Heart right ventricle (tissue), 16 donors: ENCODE measurements at regions not wholly inside any gene's neighbourhood (a gene's known extent, or its start where the extent isn't known, plus 50 kb on each side); places are given as distances from the start of the nearest gene placed in this dataset.

Experiments
- ATAC-seq, 8 donors: fragments of 200-7000 bp; cut with Tn5 transposase; one replicate each; pipeline ENCODE4 v1.9.1; 2020; ENCODE audit warnings: mild to moderate bottlenecking in 8 of 8, moderate library complexity in 8 of 8, moderate number of reproducible peaks in 1 of 8
- DNase-seq, 2 donors: peaks; one replicate each; pipeline ENCODE4 v3.0.0-alpha.2; 2020
- H3K27ac ChIP-seq, 10 donors: fragments of 200-600 bp; sonication (generic) in 2 of 10; one replicate each; pipeline versions ENCODE4 v1.5.0 to v1.8.0; 2020 to 2022; ENCODE audit warnings: mild to moderate bottlenecking in 3 of 10
- H3K27me3 ChIP-seq, 7 donors: fragments of 200-600 bp; one replicate each; pipeline ENCODE4 v1.8.0; 2021 to 2022; ENCODE audit warnings: mild to moderate bottlenecking in 2 of 7
- H3K36me3 ChIP-seq, 9 donors: fragments of 200-600 bp; sonication (generic) in 1 of 9; one replicate each; pipeline versions ENCODE4 v1.5.0 to v1.8.0; 2020 to 2022; ENCODE audit warnings: mild to moderate bottlenecking in 2 of 9
- H3K4me1 ChIP-seq, 9 donors: fragments of 200-600 bp; sonication (generic) in 1 of 9; one replicate each; pipeline versions ENCODE4 v1.5.0 to v1.8.0; 2020 to 2022; ENCODE audit warnings: mild to moderate bottlenecking in 4 of 9
- H3K4me3 ChIP-seq, 10 donors: fragments of 200-600 bp; sonication (generic) in 2 of 10; one replicate each; pipeline versions ENCODE4 v1.5.0 to v1.8.0; 2020 to 2022; ENCODE audit warnings: mild to moderate bottlenecking in 7 of 10, moderate library complexity in 2 of 10
- H3K9me3 ChIP-seq, 11 donors: fragments of 200-600 bp in 10 of 11; sonication (generic) in 2 of 11; one replicate each; pipeline versions ENCODE4 v1.5.0 to v1.8.0; 2013 to 2022; ENCODE audit warnings: mild to moderate bottlenecking in 2 of 11, control low read depth in 1 of 11, moderate library complexity in 1 of 11
- CTCF ChIP-seq, 9 donors: fragments of 200-600 bp; sonication (generic) in 2 of 9; IDR thresholded peaks; one replicate each; pipeline versions ENCODE4 v1.5.0 to v1.8.0; 2021 to 2022; ENCODE audit warnings: antibody characterized with exemption in 9 of 9, mild to moderate bottlenecking in 5 of 9, moderate library complexity in 1 of 9
- WGBS, 2 donors: extraction: QIAGEN DNeasy Blood & Tissue Kit; methylation state at CpG; one replicate each; pipeline ENCODE4 v1.1.7; 2013; ENCODE audit warnings: inconsistent platforms in 1 of 2; 5-methylcytosine and 5-hydroxymethylcytosine counted together
- intact Hi-C, 10 donors: fragments of 100-400 bp; cut with DNase I; formaldehyde crosslinking; loops; one replicate each; pipeline versions ENCODE4 v1.11.1 to v1.14.2; 2022
- donor health status: Arrhythmogenic right ventricular cardiomyopathy.
- donor health status: ischemic (EF 13 %, LVEDD 7.1; RV severe dilation, severe dysfunction).
- donor health status: healthy with polysubstance abuse.
- donor health status: DM: no; HTN: yes; CAD: no.
- donor health status: DM: no; HTN: no; CAD: no.
- donor health status: ischemic (EF 25% LVEDD 6.9; RV normal size, moderate dysfunction).
- donor health status: ischemic (EF 25% LVEDD 5.7; RV mildly dilated, moderate dysfunction).
- donor health status: healthy.
- donor health status: DM: yes; HTN: yes; CAD: no.
- donor health status: Ischemic cardiomyopathy.
- donor health status: ischemic (EF 35%, LVEDD 5.7; RV mildly dilated, moderate dysfunction).
- donor health status: nonischemic (EF 11% LVEDD 7.7; RV severe dilation, severe dysfunction).
- donor health status: DM: yes; HTN: yes; CAD: no.
- donor health status: PGD.
- donor health status: ischemic (EF 29% LVEDD 5.4; RV normal size, mild dysfunction).
- donor health status: nonischemic (EF 23%, LVEDD 6.1; RV moderate dilation, normal function).

- no peak overlapping the region for H3K27ac ChIP-seq
- no peaks in the 10 kb centered on the region for H3K9me3 ChIP-seq
- intact Hi-C loops: loop anchor here in 2 of 10 donors (2.0 to 5.0 kb wide), 2 partner anchors 26 to 1867 kb away; no protein-coding TSS in a partner anchor
- no peaks in the 10 kb centered on the region for H3K27me3 ChIP-seq
- no peak overlapping the region for H3K4me3 ChIP-seq
- no peak for TF ChIP-seq CTCF (IDR thresholded peaks at IDR 0.05)
- no peaks in the 10 kb centered on the region for H3K36me3 ChIP-seq
- WGBS, 2 donors: 91 to 93% methylated on average over 2 of the region's 2 CpGs
- no peak for DNase-seq
- no peaks in the 10 kb centered on the region for H3K4me1 ChIP-seq
- ATAC-seq: no peak
These were observed 630.2 kb downstream of the FAT4 start for GRCh38 chr4:125944966-125945365.

- intact Hi-C loops: loop anchor here in 1 of 10 donors (5.0 kb wide), 1 partner anchor 1864 kb away; no protein-coding TSS in a partner anchor
- Histone ChIP-seq H3K36me3 (no peaks in the 10 kb centered on the region), H3K27me3 (no peaks in the 10 kb centered on the region), H3K9me3 (no peaks in the 10 kb centered on the region), H3K4me3 (no peak overlapping the region), H3K27ac (no peak overlapping the region), H3K4me1 (no peaks in the 10 kb centered on the region)
- no peak for TF ChIP-seq CTCF (IDR thresholded peaks at IDR 0.05)
- WGBS, 2 donors: 57 to 59% methylated on average over 4 of the region's 4 CpGs
- DNase-seq (no peak), ATAC-seq (no peak)
These were observed 633.3 kb downstream of the FAT4 start for GRCh38 chr4:125948021-125948420.

GRCh38 chr4:125951261-125951887 is 636.6 kb downstream of the FAT4 start:
- WGBS, 2 donors: 58 to 65% methylated on average over 1 of the region's 1 CpG

GRCh38 chr4:125952631-125953030 is 637.9 kb downstream of the FAT4 start:
- Histone ChIP-seq H3K27ac (no peak overlapping the region), H3K4me3 (no peak overlapping the region), H3K4me1 (no peaks in the 10 kb centered on the region), H3K9me3 (no peaks in the 10 kb centered on the region), H3K27me3 (no peaks in the 10 kb centered on the region), H3K36me3 (no peaks in the 10 kb centered on the region)
- intact Hi-C loops: no loop called here
- DNase-seq (no peak), ATAC-seq (no peak)
- no peak for TF ChIP-seq CTCF (IDR thresholded peaks at IDR 0.05)

More at GRCh38 chr4:125951261-125951887, 636.6 kb downstream of the FAT4 start:
- Histone ChIP-seq H3K4me3 (no peak overlapping the region), H3K9me3 (no peaks in the 10 kb centered on the region), H3K27ac (no peak overlapping the region), H3K27me3 (no peaks in the 10 kb centered on the region), H3K4me1 (no peaks in the 10 kb centered on the region), H3K36me3 (no peaks in the 10 kb centered on the region)
- intact Hi-C loops: no loop called here
- DNase-seq (no peak), ATAC-seq (no peak)
- TF ChIP-seq CTCF (IDR thresholded peaks at IDR 0.05): no peak
